Stimulated activated CD4-positive, alpha-beta T cell treated with anti-CD3 and anti-CD28 coated beads, TNF-alpha, amount 100 ng/mL, for 4 hours (primary cell): ENCODE measurements at regions not wholly inside any gene's neighbourhood (a gene's known extent, or its start where the extent isn't known, plus 50 kb on each side); places are given as distances from the start of the nearest gene placed in this dataset.
"Not testable (repeated sequence)": the region's sequence is repeated elsewhere in the genome, so short reads cannot be mapped to it uniquely, and the experiment has no call there.

Experiments
- DNase-seq, 3 experiments: peaks; one replicate each; pipeline ENCODE4 v3.0.0-alpha.2; 2020; ENCODE audit warnings: low read depth in 3 of 3

DNA sequence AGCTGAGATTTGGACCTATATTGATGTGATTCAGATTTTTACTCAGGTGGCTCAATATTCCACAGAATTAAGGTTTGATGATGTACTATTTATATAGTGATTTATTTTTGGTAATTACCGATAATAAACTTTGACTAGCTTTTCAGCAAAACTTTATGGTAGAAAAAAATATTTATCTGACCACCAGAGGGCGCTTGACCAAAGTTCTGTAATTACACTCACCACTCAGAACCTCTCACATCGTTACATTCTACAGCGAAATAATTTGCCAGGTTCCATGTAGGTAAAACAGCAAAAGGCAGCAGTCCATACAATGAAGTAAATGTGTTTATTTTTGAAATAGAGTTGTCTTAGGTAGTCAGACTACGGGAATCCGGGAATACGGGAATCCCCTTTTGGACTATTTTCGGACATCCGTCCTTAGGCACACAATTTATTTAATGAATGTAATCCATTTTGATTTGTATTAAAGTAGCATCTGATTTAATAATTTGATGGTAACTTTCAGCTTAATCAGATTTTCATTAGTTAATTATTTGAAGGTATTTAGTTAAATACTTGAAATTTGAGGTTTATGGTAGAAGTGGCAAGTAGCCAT, 143.0 kb upstream of the DDHD1 start:
- DNase-seq, result no peak

DNA sequence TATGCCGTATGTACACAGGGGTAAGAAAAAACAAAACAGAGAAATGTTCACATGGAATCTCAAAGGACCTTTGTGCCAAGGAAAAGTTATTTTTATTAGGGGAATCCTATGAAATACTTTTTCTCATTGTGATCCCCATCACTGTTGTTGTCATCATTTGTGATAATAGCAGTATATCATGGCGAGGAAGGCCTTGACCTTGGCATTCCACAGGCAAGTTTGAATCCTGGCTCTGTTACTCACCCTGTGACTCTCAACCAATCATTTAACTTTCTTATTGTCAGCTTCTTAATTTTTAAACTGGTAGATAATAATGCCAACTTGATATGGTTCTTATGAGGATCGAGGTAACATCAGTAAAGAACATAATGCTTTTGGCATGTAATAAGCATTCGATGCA, 142.2 kb upstream of the DDHD1 start:
- no peak for DNase-seq

DNA sequence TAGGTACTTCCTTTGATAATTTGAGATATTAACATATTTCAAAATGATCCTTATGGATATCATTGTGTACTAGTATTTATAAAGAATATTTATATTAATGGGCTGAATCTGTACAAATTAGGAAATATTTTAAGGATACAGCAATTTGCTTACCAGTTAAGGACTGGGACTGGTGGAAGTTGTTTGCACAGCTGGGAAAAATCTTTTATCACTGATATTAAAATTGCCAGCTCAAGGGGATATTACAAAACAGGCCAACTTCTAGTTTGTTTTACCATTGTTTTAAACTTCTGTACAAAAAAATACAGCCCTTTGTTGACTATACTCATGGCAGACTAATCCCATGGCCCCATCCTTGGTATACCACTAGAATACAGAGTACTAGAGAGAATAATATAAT, 133.2 kb upstream of the DDHD1 start:
- no peak for DNase-seq

DNA sequence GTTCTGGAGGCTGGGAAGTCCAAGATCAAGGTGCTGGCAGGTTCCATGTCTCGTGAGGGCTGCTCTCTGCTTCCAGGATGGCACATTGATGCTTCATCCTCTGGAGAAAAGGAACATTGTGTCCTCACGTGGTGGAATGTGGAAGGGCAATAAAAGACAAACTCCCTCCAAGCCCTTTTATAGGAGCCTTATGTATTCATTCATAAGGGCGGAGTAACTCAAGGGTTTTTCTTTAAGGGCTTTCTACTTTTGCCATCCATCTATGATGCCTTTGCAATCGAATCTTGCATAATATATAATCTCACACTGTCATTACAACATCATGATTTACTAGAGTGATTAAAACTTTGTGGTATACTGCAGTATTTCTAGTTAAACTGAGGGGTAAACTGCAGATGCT, 132.7 kb upstream of the DDHD1 start:
- DNase-seq, result no peak

DNA sequence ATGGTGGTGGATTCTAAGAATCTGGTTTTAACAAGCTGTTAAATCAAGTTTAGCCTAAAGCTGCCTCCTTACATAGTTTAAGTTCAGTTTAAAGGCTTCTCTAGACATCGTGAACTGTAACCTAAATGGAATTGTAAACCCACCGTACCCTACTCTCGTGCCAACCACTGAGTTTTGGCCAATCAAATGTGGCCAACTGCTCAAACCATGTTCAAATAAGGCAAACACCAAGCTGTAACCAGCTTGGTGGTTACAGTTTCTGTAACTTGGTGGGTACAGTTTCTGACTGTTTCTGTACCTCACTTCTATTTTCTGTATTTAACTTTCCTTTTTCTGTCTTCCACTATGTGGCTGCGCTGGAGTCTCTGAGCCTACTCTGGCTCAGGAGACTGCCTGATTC, 131.9 kb upstream of the DDHD1 start:
- DNase-seq, result no peak

DNA sequence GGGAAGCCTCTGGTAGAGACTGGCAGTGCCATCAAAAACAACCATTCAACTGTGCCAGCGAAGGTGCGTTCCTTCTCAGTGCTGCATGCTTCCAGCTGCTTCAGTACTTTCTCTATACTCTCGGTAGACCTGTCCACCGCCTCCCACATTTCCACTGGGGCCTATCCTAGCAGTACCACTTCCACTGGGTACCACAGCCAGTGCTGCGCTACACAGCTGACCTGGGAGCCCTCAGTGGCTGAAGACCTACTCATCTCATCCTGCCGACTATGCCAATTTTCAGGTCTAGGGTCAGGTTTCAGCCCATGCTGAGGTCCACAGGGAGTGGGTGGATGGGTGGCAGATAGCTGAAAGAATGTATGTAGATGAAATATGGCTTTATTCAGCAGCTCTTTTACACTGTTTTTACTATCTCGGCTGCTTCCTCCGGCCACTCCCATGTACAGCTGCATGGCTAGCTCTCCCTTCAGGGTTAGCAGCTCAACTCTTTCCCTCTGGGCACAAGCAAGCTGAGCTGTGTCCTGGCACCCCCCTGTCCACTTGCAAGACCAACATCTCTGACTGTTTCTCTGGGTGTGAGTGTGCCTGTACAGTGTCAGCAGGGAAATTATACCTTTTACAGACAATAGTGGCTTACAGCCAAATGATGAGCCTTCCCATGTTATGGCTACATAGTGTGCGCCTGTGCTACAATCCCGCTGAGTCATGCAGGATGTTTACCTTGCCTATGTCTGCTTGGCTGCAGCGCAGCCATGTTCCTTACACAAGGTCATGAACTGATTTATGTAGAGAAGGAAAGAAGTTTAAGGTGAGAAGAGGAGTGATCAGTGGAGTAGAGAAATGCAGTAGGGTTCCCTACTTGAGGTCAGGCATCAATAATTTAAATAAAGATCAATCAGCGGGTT, 125.7 kb upstream of the DDHD1 start:
- no peak for DNase-seq

DNA sequence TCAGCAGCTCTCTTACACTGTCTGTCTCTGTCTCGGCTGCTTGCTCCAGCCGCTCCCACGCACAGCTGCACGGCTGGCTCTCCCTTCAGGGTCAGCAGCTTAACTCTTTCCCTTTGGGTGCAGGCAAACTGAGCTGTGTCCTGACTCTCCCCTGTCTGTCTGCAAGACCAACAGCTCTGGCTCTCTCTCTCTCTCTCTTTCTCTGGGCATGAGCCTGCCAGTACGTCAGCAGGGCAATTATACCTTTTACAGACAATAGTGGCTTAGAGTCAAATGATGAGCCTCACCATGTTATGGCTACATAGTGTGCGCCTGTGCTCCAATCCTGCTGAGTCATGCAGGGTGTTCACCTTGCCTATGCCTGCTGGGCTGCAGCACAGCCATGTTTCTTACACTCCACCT, 120.5 kb upstream of the DDHD1 start:
- DNase-seq, result no peak

DNA sequence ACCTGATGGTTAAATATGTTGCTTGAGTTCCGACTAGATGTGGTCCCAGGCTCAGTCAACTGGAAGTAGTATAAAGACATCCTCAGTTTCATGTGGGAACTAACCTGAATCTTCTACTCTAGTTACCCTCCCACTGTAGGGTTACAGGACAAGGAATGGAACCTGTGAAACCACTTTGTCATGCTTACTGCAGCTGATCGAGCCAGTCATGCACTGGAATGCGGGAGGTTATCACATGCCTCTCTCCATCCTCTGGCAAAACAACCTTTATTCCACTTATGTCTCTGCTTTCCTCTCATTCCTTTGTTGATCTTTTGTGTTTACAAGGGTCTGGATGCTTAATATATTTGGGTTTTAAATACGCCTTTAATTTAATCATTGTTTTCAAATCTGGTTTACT, 111.9 kb upstream of the DDHD1 start:
- no peak for DNase-seq

DNA sequence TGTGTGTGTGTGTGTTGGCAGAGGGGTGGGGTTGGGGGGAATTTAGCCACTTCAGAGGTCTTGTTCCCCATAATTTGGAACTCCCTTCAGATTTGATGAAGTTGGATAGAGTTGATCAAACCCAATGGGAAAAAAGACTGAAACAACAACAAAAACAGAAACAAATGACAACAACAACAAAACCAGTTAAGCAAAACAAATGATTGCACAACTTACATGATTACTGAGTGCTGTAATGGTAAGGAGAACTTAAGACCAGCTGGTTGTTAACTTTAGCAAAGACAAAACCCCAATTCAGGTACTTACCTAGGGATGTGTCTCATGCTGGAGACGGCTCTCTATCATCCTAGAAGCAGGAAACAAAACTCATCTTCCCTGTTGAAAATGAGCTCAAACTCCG, 107.8 kb upstream of the DDHD1 start:
- no peak for DNase-seq

DNA sequence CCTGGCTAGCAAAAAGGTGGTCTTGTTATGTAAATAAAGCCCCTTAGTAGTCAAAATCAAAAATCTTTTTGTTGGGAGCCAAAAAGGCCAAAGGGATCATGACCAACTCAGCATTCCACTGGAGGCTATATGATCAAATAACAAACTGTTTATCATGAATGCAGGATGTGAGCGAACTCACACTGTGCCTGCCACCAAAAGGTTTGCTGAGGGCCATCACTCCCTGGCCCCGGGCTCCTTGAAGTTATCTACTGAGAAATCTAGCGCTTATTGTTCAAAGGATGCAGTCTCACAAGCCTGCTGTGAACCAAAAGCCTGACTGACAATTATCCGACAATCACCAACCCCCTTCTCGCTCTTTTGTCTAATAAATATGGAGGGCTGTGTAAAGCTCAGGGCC, 107.2 kb upstream of the DDHD1 start:
- no peak for DNase-seq

DNA sequence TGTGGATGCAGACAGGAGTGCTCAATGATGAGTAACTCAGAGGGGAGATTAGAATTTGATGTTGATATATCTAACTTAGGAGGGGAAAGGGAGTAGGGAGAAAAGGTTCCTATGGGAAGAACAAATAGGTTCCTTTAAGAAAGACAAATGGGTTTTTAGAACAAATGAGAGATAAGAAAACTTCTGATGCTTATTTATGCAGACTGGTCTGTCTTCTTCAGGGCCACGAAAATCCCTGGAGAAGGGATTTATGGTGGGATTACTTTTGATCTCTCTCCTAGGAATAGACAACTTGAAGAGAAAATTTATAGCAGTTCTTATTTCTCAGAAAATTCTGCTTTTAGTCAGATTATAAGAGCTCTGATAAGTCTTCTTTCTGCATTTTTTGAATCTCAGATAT, 99.0 kb upstream of the DDHD1 start:
- DNase-seq, result no peak

DNA sequence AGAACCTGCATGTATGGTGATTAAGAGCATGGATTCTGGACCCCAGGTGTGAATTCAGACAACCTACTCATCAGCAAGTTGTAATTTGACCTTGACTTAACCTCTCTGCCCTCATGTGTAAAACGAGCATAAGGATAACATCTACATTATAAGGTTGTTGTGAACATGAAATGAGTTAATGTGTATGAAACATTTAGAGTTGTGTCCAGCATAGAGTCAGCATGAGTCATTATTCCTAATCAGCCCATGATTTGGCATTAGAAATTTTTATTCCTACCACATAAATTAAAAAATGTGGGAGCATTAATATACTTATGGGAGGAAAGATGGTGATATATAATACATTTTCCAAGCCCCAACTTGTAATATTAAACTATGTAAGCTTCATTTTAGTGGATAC, 95.9 kb upstream of the DDHD1 start:
- no peak for DNase-seq

DNA sequence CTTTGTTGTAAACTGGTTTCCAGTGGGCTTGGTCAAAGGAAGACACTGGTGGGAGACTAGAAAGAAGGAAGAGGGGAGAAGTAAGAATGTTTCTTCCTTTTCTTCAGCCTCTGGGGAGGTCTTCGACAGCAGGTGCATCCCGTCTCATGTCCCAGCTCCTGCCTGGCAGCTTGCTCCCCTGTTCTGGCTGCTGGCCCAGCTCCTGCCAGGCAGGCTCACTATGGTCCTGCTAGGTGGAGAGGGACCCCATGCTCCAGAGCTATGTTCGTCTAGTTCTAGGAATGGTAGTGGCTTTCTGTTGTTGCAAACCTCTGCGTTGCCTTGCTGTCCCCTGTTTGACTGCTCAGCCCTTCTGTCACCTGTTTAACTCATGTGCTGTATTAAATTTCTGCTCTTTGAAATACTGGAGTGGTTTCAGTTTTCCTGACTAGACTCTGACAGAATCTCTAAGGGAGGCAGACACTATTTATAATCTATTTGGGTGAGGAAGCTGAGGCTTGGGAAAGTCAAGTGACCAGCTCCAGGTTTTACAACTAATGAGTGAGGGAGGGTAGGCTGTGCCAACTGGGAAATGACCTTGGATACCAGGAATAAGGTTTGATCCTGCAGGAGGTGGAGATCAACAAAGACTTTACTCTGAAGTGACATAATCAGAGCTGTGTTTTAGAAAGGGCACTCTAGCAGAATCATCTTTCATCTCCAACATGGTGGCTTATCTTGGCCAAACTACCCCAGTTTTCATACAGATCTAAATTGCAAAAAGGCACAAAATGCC, 94.7 kb upstream of the DDHD1 start:
- no peak for DNase-seq

DNA sequence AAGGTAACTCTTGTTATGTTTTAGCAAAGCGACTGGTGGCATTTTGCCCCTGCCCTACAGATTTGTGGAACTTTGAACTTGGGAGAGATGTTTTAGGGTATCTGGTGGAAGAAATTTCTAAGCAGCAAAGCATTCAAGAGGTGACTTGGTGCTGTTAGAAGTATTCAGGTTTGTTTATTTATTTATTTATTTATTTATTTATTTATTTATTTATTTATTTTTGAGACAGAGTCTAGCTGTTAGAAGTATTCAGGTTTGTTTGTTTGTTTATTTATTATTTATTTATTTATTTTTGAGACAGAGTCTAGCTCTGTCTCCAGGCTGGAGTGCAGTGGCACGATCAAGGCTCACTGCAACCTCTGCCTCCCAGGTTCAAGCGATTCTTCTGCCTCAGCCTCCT, 89.8 kb upstream of the DDHD1 start:
- DNase-seq, result not testable (repeated sequence)

DNA sequence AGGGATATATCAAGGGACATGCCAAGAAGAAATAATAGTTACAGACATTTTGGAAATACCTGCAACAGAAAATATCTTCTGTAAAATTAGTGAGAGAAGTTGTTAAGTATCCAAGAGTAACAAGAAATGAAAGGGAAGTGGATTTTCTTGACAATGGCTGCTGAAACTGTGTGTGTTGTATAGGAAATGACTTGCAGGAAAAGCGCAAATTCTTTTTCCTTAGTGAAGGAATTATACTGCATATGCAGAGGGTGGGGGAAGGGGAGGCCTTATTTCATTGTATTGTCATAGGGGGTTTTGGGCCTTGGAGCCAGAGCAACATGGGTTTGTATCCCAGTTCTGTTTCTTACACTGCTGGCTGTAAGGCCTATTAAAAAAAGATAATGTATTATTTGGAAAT, 84.4 kb upstream of the DDHD1 start:
- no peak for DNase-seq

DNA sequence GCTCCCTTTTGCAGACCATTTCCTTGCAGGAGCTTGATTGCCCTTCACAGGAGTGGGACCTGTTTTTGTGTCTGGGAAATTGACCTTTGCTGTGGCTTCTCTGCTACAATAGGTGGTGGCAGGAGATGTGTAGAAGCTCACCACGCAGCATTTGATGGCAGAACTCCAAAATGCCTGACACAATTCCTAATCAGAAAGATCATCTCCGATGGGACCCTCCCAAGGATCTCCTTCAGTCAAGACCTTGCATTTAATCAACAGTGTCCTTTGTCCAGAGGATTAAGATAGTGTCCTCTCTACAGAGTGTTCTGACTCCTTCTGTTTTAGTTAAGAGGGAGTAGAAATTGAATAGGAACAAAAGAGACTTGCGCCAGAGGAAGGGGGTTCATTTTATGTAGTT, 83.6 kb upstream of the DDHD1 start:
- no peak for DNase-seq

DNA sequence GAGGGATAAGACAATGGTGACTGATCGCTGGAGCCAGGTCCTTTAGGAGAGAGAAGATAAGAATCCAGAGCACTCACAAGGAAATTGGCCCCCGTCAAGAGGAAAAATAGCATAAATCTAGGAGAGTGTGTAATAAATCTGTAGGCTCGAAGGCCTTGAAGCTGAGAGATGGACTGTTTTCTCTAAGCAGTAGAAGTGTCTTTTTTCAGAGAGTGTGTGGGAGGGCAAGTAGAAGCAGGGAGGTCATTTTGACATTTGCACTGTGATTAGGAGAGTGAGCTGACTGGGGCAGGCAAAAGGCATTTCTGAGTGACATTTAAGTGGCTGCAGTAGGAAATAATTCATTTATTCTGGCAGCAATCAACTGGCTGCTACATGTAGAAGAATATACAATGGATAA, 78.0 kb upstream of the DDHD1 start:
- DNase-seq, result no peak

DNA sequence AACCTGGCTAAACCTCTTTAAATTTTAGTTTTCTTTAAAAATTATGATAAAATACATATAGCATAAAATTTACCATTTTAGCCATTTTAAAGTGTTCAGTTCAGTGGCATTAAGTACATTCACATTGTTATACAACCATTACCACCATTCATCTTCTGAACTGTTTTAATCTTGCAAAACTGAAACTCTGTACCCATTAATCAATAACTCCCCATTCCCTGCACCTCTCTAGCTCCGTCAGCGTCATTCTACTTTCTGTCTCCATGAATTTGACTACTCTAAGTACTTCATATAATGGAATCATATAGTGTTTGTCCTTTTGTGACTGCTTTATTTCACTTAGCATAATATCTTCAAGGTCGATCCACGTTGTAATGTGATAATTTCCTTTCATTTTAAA, 75.8 kb upstream of the DDHD1 start:
- DNase-seq, result no peak

DNA sequence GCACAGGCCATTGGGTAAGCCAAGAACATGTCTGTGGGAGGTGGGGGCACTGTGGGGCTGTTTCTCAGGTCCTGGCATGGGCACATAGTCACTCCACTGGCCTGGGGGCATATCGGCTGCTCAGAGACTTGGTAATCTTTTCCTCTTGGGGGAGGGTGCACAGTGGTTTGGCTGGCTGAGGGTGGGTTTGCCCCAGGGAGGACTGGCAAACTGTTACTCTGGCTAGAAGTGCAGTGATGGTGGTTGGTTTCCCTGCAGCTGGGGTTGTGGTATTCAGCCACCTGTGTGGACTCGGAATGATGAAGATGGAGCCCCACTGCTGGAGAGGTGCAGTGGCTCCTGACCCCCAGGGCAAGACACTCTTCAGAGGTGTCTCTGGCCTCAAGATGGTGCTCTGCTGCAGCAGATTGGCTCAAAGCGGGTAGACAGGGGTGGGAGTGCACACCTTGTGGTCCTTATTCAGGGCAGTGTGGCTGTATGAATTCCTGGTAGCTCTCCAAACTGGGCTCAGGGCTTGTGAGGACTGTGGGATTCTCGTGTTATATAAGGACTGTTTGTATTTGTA, 74.1 kb upstream of the DDHD1 start:
- DNase-seq, result no peak

DNA sequence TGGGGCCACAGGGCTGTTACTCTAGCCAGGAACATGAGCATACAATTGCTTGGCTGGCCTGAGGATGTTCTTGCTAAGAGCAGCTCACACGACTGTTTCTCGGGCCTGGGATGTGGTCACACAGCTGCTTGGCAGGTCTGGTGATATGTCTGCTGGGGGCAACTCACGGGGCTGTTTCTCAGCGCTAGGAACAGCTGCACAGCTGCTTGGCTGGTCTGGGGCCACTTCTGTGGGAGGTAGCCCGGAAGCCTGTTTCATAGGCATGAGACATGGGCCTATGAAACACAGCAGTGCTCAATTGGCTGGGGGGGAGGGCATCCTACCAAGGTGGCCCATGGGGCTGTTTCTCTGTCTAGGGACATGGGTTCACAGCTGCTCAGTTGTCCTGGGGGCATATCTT, 73.4 kb upstream of the DDHD1 start:
- no peak for DNase-seq

DNA sequence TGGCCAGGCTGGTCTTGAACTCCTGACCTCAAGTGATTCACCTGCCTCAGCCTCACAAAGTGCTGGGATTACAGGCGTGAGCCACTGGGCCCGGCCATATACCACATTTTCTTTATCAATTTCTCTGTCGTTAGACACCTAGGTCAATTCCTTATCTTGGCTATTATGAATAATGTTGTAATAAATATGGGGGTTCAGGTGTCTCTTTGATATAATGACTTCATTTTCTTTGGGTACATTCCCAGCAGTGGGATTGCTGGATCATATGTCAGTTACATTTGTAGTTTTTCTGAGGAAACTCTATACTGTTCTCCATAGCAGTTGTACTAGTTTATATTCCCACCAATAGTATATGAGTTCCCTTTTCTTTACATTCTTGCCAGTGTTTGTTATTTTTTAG, 67.8 kb upstream of the DDHD1 start:
- DNase-seq, result no peak

DNA sequence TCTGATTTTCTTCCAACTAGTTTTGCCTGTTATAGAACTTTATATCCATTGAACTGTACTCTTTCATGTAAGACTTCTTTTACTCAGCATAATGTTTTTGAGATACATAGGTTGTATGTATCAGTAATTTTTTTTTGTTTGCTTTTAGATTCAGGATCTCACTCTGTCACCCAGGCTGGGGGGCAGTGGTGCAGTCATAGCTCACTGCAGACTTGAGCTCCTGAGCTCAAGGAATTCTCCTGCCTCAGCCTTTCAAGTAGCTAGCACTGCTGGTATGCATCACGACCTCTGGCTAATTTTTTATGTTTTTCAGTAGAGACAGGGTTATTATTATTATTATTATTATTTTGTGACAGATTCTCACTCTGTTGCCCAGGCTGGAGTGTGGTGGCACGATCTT, 65.0 kb upstream of the DDHD1 start:
- no peak for DNase-seq
